PFSK-1 (cell line): ENCODE measurements at regions not wholly inside any gene's neighbourhood (a gene's known extent, or its start where the extent isn't known, plus 50 kb on each side); places are given as distances from the start of the nearest gene placed in this dataset.
A peak's percentile ranks its signal among the peaks of the same experiment; 100 is the strongest.

Experiments
- FOXP2 ChIP-seq: optimal IDR thresholded peaks from 2 replicates; pipeline ENCODE3; 2011; ENCODE audit warnings: borderline replicate concordance, control low read depth, inconsistent platforms; ENCODE audit not compliant: insufficient read depth; ENCODE audit errors: extremely low read length, extremely low read depth
- POLR2AphosphoS5 ChIP-seq: IDR thresholded peaks from 2 replicates; pipeline ENCODE4 v1.6.1; 2012; ENCODE audit warnings: low read depth, mild to moderate bottlenecking, control low read depth, low read length, moderate library complexity
- REST ChIP-seq, 2 experiments: IDR thresholded peaks; 2 replicates each; pipeline versions ENCODE4 v1.6.1 to v1.8.0; 2011 to 2012; ENCODE audit warnings: low read depth in 2 of 2, low read length in 2 of 2, control low read depth in 1 of 2, inconsistent platforms in 1 of 2, mild to moderate bottlenecking in 1 of 2, moderate library complexity in 1 of 2; ENCODE audit not compliant: insufficient read depth in 1 of 2
- SIN3A ChIP-seq: IDR thresholded peaks from 2 replicates; pipeline ENCODE4 v1.6.1; 2012; ENCODE audit warnings: mild to moderate bottlenecking, low read length, moderate library complexity, borderline replicate concordance; ENCODE audit not compliant: insufficient read depth
- TAF1 ChIP-seq: IDR thresholded peaks from 2 replicates; pipeline ENCODE4 v1.6.1; 2012; ENCODE audit warnings: low read length, control low read depth, borderline replicate concordance; ENCODE audit not compliant: insufficient read depth

- TF ChIP-seq FOXP2 (no peak), SIN3A (no peak), POLR2AphosphoS5 (no peak), REST (IDR thresholded peaks at IDR 0.05; ENCODE audit: insufficient read depth in 1 of 2, low read depth in 2 of 2, low read length in 2 of 2) (no peak), TAF1 (no peak)
These were observed 109.9 kb downstream of the GLRX3 start for GRCh38 chr10:130246113-130246512.

GRCh38 chr10:130250127-130250526 is 113.9 kb downstream of the GLRX3 start:
- TF ChIP-seq FOXP2 (no peak), REST (IDR thresholded peaks at IDR 0.05; ENCODE audit: insufficient read depth in 1 of 2, low read depth in 2 of 2, low read length in 2 of 2) (no peak), SIN3A (no peak), TAF1 (no peak), POLR2AphosphoS5 (no peak)

- TF ChIP-seq FOXP2 (no peak), REST (IDR thresholded peaks at IDR 0.05; ENCODE audit: insufficient read depth in 1 of 2, low read depth in 2 of 2, low read length in 2 of 2) (no peak)
These were observed 115.6 kb downstream of the GLRX3 start for GRCh38 chr10:130251766-130252165.

GRCh38 chr10:130254243-130254642 is 118.1 kb downstream of the GLRX3 start:
- no peak for TF ChIP-seq FOXP2
- no peak for TF ChIP-seq TAF1
- no peak for TF ChIP-seq POLR2AphosphoS5
- TF ChIP-seq REST (IDR thresholded peaks at IDR 0.05; ENCODE audit: insufficient read depth in 1 of 2, low read depth in 2 of 2, low read length in 2 of 2), result peak in 1 of 2 experiments; percentile 35; a peak in 1 of 4 replicates
- no peak for TF ChIP-seq SIN3A

- TF ChIP-seq FOXP2 (no peak), POLR2AphosphoS5 (no peak), SIN3A (no peak), REST (IDR thresholded peaks at IDR 0.05; ENCODE audit: insufficient read depth in 1 of 2, low read depth in 2 of 2, low read length in 2 of 2) (no peak), TAF1 (no peak)
These were observed 118.5 kb downstream of the GLRX3 start for GRCh38 chr10:130254662-130255061.
